Inflammatory macrophage treated with lipopolysaccharide for 4 hours (primary cell): ENCODE measurements at regions not wholly inside any gene's neighbourhood (a gene's known extent, or its start where the extent isn't known, plus 50 kb on each side); places are given as distances from the start of the nearest gene placed in this dataset.
A peak's percentile ranks its signal among the peaks of the same experiment; 100 is the strongest.
"Not testable (repeated sequence)": the region's sequence is repeated elsewhere in the genome, so short reads cannot be mapped to it uniquely, and the experiment has no call there.

ENCODE experiments used
- DNase-seq: peaks from one replicate; pipeline ENCODE4 v3.0.0-alpha.2; 2020

GRCh38 chr1:166511761-166512160, 327.5 kb upstream of the POGK start:
- DNase-seq = peak; percentile 92

GRCh38 chr1:166514067-166514466, 325.2 kb upstream of the POGK start:
- DNase-seq = no peak

DNA sequence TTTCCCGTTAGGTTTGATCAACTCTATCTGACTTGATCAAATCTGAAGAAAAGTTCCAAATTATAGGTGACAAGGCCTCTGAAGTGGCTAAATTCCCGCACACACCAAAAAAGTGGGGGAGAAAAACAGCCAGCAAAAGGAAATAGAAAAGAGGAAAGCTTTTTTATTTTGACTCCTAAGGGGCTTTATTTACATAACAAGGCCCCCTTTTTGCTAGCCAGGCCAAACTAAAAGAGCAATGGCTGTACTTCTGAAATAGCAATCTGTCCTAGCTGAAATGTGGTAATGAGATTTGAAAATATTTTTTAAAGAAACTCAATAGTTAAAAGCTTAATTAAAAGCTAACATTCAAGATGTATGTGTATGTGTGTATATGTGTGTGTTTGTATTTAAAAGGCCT, 311.5 kb upstream of the POGK start:
- DNase-seq = no peak

DNA sequence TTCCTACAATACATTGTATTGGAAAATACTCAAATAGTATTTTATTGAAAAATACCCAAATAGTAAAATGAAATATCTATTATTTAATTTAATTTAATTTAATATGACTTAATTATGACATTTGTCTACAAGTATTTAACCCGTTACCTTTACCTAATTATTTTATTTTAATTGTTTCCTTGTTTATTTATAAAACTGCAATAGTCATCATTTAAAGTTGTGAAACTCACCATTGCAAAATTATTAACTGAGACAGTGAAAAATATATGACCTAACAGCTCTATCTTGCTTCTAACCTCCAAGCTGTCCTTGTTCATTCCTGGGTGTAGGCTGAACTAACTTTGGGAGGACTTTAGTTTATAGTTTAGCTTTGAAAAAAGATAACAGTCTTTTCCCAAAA, 300.6 kb upstream of the POGK start:
- DNase-seq = no peak

GRCh38 chr1:166544036-166544435, 295.2 kb upstream of the POGK start:
- no peak for DNase-seq

GRCh38 chr1:166544561-166544960, 294.7 kb upstream of the POGK start:
- no peak for DNase-seq

DNA sequence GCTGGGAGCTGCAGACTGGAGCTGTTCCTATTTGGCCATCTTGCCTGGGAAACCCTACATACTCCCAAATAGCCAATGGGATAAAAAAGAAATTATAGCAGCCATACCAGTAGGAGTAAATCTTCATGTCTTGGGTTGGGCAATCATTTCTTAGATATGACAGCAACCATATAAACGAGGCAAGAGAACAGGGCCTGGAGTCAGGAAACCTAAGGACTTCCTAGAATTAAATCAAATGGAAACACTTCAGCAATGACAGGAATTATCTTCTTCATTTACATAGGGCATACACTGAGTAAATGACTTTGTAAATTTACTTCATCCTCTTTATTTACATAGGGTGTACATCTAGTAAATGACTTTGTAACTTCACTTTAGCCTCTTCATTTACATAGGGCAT, 286.6 kb upstream of the POGK start:
- no peak for DNase-seq

GRCh38 chr1:166570954-166571353, 268.3 kb upstream of the POGK start:
- DNase-seq = no peak

DNA sequence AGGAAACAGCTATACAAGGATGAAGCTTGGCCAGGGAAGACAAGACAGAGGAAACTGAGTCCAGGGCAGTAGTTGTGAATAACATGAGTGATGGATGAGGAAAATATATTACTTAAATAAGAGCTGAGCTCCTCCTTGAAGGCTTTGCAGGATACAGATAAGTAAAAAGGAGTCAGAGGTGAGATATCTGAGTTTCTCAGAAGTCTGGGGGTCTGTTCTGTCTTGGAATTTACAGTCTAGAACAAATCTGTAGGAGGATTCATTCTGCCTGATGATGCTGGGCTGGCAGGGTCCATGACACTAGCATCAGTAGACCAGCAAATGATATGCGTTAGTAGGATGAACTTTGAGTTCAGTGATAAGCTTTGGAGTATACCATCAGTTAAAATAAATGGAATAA, 266.1 kb upstream of the POGK start:
- DNase-seq = no peak

- no peak for DNase-seq
Observed at GRCh38 chr1:166579557-166580501, 259.4 kb upstream of the POGK start.

DNA sequence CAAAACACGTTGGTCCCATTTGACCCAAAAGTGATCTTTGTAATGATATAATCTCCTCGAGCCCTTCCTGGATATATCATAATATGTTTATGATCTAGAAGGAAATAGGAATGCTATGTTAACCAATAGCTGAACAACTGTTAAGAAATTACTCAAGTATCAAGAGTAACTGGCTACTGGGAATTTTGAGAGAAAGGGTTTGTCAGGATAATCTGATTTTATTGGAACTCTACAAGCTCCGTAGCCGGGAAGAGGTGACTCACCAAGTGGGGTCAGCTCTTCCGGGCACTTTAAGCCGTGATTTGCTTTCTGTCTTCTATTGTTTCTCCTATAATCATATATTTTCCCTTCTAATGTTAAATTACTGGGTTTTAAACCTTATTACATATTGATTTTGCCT, 250.5 kb upstream of the POGK start:
- no peak for DNase-seq

DNA sequence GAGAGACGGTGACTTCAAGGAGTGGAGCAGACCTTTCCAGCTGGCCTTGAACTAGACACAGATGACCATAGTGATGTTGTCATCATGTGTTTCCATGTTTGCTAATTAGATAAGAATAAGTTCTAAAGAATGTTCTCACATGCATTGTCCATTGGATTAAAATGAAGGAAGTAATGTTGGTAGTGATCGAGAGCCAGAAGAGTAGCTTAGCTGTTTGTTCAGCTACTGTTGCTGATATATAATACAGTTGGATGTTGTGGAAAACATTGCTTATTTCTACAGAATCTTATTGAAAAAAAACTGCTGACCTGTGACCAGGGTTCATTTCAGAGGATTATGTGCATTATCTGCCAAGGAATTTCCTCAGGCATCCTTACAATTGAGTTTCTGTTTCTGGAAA, 249.1 kb upstream of the POGK start:
- DNase-seq = no peak

- DNase-seq = no peak
Observed at GRCh38 chr1:166594646-166595045, 244.6 kb upstream of the POGK start.

GRCh38 chr1:166597516-166597915, 241.8 kb upstream of the POGK start:
- no peak for DNase-seq

GRCh38 chr1:166600574-166600973, 238.7 kb upstream of the POGK start:
- no peak for DNase-seq

GRCh38 chr1:166601650-166602278, 237.5 kb upstream of the POGK start:
- no peak for DNase-seq

GRCh38 chr1:166602801-166603200, 236.5 kb upstream of the POGK start:
- not testable (repeated sequence) for DNase-seq

DNA sequence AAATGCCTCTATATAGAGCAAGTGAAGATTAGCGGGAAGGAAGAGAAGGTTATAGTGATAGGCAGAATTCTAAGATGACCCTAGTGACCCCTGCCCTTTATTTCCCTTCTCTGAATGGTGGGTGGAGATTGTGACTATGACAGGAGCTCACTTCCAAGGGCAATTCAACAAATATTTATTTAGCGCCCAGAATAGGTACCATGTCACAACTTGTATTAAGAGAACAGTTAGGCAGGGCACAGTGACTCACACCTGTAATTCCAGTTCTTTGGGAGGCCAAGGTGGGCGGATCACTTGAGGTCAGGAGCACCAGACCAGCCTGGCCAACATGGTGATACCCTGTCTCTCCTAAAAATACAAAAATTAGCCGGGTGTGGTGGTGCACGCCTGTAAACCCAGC, 236.0 kb upstream of the POGK start:
- DNase-seq = no peak

GRCh38 chr1:166605137-166605536, 234.1 kb upstream of the POGK start:
- DNase-seq = no peak

DNA sequence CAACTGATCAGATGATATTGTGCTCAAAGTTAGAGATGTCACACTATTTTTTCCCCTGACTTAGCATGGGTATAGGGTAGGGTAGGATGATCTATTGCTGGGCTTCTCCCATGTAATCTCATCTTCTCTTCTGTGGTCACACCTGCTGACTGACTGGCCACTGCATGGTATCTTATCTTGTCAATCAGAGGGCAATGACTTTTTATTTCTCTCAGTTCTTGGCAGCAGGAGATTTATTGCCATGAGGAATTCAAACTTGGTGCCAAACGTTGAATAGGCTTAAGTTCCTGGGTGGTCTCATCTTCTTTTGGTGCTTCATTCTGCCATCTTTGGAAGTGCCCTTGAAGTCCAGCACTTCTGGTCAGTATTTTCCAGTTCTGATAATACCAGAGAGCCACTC, 226.4 kb upstream of the POGK start:
- DNase-seq = no peak

DNA sequence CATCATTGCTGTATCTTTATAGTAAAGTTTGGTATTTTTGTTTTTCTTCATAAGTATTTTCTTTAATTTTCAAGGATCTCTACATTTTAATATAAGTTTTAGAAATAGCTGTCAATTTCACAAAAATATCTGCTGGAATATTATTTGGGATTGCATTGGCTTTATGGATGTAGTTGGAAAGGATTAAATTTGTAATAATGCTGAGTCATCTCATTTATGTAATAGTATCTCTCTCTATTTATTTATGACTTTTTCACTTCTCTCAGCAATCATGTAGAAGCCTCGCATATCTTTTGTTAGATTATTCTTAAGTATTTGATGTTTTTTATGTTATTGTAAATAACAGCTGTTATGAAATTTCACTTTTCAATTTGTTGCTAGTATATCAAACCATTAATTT, 223.1 kb upstream of the POGK start:
- DNase-seq = no peak

DNA sequence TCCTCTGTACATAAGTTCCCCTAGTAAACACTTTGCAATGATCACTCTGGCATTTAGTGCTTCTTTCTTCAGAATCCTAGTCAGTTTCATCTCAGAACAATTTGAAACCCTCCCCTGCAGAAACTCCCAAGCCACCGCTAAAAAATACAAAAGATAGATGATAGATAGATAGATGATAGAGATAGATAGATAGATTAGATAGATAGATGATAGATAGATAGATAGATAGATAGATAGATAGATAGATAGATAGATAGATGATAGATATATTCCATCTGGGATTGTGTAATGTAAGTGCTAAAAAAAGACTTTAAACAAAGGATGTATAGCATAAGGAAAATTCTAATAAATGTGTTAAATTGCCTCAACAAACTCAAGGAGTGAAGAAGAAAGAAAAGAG, 212.6 kb upstream of the POGK start:
- no peak for DNase-seq

DNA sequence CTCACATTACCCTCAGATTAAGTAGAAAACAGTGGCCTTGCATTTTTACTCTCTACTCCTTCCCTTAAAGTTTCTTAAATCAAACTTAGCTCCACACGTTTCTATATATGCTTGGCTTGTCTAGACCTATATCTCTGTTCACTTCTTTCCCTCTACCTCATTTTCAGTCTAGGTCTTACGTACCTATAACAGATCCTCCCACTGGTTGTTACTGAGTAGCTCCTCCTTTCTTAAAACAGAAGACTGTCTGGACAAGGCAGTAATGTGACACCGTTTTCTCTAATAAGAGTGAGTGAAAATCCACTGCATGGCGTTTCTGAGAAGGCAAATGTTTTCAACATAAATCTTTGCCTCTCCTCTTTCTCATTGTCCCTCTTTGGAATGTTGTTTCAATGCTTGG, 211.7 kb upstream of the POGK start:
- DNase-seq = no peak

GRCh38 chr1:166628259-166628658, 211.0 kb upstream of the POGK start:
- DNase-seq = no peak

- DNase-seq = no peak
Observed at GRCh38 chr1:166629946-166630345, 209.3 kb upstream of the POGK start.
